Esophagus squamous epithelium (tissue), 4 donors: ENCODE measurements at regions not wholly inside any gene's neighbourhood (a gene's known extent, or its start where the extent isn't known, plus 50 kb on each side); places are given as distances from the start of the nearest gene placed in this dataset.

Experiments used
- POLR2A ChIP-seq, 4 donors: fragments of 450-650 bp; IDR thresholded peaks; one replicate each; pipeline ENCODE4 v1.6.1; 2017; ENCODE audit warnings: antibody characterized with exemption in 4 of 4, mild to moderate bottlenecking in 4 of 4, moderate library complexity in 3 of 4
- TF ChIP-seq, protein P1 (sequence below), 6 experiments: fragments of 450-650 bp in 4 of 6; fragments of 200-600 bp in 2 of 6; sonication (generic) in 2 of 6; IDR thresholded peaks; one replicate each; pipeline ENCODE4 v1.5.1; 2016 to 2019; ENCODE audit warnings: antibody characterized with exemption in 6 of 6, mild to moderate bottlenecking in 4 of 6, moderate library complexity in 4 of 6

DNA sequence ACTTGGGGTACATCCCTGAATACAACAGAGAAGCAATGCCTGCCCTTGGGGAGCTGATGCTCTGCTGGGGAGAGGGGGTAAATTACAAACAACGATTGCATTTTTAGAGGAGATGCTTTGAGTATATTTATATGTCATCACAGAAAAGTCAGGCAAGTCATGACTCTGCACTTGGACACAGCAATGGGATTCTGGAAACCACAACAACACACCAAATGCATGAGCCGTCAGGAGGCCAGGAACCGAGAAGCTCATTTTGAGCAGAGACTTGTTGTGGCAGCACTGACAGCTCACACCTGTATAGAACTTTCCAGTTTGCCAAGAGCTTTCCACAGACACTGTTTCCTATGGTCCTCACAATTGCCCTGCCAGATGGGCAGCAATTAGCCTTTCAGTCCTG lies 113.2 kb upstream of the RBPJ start:
- TF ChIP-seq, protein P1, sequence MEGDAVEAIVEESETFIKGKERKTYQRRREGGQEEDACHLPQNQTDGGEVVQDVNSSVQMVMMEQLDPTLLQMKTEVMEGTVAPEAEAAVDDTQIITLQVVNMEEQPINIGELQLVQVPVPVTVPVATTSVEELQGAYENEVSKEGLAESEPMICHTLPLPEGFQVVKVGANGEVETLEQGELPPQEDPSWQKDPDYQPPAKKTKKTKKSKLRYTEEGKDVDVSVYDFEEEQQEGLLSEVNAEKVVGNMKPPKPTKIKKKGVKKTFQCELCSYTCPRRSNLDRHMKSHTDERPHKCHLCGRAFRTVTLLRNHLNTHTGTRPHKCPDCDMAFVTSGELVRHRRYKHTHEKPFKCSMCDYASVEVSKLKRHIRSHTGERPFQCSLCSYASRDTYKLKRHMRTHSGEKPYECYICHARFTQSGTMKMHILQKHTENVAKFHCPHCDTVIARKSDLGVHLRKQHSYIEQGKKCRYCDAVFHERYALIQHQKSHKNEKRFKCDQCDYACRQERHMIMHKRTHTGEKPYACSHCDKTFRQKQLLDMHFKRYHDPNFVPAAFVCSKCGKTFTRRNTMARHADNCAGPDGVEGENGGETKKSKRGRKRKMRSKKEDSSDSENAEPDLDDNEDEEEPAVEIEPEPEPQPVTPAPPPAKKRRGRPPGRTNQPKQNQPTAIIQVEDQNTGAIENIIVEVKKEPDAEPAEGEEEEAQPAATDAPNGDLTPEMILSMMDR (IDR thresholded peaks at IDR 0.05) = no peak
- TF ChIP-seq POLR2A (IDR thresholded peaks at IDR 0.05) = no peak
